Inflammatory macrophage (primary cell): ENCODE measurements at regions not wholly inside any gene's neighbourhood (a gene's known extent, or its start where the extent isn't known, plus 50 kb on each side); places are given as distances from the start of the nearest gene placed in this dataset.
"Not testable (repeated sequence)": the region's sequence is repeated elsewhere in the genome, so short reads cannot be mapped to it uniquely, and the experiment has no call there.

Experiments used
- DNase-seq, 2 donors: peaks; one replicate each; pipeline ENCODE4 v3.0.0-alpha.2; 2020 to 2022

DNA sequence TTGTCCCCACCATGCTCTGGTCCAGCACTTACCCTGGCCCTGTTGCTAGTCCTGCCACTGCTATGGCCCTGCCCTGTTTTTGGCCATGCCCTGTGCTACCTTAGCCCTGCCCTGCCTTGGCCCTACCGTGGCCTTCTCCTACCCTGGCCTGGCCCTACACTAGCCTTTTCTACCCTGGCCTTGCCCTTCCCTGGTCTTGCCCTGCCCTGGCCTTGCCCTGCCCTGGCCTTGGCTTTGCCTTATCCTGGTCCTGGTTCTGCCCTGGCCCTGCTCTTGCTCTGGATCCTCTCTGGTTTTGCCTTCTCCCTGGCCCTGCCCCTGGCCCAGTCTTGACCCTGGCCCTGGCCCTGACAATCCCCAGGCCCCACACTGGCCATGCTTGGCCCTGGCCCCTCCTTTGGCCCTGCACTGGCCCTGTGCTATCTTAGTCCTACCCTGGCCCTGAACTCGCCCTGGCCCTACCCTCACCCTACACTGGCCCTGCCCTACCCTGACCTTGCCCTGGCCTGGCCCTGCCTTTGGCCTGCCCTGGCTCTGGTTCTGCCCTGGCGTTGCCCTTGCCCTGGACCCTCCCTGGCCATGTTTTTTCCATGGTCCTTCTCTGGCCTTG lies 235.0 kb downstream of the GOLGA6L6 start:
- not testable (repeated sequence) for DNase-seq

DNA sequence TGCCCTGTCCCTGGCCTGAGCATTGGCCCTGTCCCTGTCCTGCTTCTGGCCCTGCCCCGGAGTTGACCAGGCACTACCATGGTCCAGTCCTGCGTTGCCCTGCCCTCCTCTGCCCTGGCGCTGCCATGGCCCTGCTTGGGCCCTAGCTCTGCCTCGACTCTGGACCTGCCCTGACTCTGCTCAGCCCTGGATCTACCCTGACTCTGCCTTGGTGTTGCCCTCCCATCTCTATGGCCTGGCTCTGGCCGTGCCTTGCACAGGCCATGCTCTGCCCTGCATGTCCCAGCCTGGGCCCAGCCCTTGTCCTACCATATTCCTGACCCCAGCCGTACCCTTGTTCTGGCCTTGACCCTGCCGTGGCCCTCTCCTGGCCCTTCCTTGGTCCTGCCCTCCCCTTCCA lies 235.7 kb downstream of the GOLGA6L6 start:
- not testable (repeated sequence) for DNase-seq

DNA sequence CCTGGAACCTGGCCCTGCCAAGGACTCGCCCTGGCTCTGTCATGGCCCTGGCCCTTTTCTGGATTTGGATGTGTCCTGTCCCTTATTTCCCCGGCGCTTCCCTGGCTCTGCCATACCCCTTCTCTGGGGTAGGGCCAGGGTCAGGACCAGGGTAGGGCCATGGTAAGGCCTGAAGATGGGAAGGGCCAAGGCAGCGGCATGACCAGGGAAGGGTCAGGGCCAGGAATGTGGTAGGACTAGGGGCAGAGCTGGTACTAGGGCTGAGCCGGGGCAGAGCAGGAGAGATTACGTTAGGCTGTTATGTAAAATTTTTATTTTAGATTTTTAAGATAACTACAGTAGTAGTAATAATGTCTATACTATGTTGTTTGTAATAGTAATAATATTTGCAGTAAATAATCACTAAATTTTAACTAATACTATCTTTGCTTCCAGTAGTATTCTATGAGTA lies 236.6 kb downstream of the GOLGA6L6 start:
- not testable (repeated sequence) for DNase-seq

DNA sequence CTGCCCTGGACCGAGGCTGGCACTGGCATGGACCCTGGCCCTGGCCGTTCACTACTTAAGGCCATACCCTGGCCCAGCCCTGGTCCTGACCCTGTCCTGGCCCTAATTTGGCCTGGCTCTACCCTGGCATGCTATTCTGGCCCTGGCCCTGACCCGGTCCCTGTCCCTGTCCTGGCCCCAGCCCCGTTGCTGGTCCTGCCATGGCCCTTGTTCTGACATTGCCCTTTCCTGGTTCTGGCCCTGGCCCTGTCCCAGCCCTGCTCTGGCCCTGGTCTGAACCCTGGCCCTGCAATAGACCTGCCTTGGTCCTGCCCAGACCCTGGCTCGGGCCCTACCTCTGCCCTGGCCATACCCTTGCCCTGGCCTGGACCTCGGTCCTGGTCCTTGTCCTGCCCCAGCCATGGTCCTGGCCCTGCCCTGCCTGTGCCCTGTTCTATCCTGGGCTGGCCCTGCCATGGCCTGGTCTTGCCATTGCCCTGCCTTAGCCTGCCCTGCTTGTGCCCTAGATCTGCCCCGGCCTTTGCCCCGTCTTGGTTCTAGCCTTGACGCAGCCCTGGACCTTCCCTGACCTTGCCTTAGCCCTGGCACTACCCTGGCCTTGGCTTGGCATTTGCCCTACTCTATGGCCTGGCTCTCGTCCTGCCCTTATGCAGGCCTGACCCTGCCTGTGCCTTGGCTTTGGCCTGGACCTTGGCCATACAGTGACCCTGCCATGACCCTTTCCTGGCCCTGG lies 237.2 kb downstream of the GOLGA6L6 start:
- DNase-seq = not testable (repeated sequence)

DNA sequence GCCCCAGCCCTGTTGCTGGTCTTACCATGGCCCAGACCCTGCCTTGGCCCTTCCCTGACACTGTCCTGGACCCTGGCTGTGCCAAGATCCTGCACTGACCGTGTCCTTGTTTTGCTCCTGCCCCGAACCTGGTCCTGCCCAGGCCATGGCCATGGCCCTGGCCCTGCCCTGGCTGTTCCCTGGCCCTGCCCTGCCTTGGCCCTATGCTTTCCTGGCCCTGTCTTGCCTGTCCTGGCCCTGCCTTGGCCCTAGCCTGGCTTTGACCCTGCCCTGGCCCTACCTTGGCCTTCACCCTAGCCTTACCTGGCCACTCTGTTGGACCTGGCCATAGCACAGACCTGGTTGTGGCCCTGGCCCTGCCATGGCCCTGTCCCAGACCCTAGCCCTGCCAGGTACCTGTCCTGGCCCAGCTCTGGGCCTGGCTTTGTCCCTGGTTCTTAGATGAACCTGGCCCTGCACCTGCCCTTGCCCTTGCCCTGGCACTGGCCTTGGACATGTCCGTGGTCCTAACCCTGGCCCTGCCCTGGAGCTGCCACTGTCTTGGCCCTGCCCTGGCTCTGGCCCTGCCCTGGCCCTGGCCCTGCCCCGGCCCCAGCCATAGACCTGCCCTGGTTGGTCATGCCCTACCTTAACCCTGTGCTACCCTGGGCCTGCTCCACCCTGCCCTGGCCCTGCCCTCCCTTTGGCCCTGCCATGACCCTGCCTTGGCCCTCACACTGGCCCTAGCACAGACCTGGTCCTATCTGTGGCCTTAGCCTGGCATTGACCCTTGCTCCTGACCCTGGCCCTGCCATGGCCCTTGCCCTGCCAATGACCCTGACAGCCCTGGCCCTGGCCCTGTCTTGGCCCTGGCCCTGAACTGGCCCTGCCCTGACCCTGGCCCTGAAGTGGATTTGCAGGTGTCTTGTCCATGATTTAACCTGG lies 238.1 kb downstream of the GOLGA6L6 start:
- not testable (repeated sequence) for DNase-seq

DNA sequence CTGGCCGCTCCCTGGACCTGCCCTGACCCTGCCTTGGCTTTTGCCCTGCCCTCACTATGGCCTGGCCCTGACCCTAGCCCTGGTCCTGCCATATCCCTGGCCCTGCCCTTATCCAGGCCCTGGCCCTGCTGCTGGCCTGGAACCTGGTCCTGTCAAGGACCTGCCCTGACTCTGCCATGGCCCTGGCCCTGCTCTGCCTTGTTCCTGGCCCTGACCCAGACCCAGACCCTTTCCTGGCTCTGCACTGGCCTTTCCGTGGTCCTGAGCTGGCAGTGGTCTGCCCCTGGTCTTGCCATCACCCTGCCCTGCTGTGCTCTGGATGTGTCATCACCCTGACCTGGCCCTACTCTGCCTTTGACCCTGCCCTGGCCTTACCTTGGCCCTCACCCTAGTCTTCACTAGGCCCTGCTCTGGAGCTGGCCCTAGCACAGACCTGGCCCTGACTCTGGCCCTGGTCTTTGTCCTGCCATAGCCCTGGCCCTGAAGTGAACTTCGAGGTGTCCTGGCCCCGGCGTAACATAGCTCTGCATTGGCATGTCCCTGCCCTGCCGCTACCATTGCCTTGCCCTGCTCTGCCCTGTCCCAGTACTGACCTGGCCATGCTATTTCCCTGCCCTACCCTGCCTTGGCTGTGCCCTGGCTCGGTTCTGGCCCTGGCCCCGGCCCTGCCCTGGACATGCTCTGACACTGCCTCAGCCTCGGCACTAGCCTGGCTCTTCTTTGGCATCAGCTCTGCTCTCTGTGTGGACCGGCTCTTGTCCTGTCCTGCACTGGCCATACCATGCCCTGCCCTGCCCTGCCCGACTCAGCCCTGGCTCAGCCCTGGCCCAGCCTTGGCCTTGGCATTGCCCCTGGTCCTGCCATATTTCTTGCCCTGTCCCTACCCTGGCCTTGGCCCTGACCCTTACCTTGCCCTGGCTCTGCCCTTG lies 239.2 kb downstream of the GOLGA6L6 start:
- DNase-seq = not testable (repeated sequence)

DNA sequence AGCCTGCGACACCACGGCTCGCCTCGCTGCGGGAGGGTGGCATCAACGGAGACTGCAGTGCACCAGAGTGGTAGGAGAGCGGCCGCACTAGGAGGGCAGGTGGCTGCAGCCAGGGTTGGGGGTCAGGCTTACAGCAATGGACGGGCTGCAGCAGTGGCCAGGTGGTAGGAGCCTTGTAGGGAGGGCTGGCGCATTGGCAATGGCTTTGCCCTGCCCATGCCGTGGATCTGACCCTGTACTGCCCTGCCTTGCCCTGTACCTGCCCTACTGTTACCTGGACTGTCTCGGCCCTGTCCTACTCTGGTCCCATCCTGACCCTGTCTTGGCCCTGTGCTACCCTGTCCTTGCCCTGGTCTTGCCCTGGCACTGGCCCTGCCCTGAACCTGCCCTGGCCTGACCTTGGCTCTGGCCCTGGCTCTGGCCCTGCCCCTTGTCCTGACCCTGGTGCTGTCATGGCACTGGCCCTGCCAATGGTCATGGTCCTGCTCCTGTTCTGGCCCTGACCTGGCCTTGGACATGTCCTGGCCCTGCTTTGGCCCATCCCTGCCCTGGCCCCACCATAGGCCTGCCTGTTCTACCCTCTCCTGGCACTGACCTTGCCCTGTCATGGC lies 240.0 kb downstream of the GOLGA6L6 start:
- not testable (repeated sequence) for DNase-seq

DNA sequence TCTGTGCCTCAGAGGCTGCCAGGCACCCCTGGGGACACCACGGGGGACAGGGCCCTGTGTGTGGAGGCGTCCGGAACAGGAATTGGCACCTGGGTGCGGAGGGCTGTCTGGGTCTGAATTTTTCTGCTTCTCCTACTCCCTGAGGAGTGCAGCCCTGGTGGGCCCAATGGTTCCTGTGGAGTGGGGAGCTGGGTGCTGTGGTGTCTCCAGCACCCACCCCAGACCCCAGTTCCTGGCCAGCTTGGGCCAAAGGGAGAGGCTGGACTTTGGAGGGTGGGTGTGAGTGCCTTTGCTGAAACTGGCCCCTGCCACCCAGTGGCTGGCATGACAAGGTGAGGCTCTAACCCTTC lies 240.6 kb downstream of the GOLGA6L6 start:
- not testable (repeated sequence) for DNase-seq

DNA sequence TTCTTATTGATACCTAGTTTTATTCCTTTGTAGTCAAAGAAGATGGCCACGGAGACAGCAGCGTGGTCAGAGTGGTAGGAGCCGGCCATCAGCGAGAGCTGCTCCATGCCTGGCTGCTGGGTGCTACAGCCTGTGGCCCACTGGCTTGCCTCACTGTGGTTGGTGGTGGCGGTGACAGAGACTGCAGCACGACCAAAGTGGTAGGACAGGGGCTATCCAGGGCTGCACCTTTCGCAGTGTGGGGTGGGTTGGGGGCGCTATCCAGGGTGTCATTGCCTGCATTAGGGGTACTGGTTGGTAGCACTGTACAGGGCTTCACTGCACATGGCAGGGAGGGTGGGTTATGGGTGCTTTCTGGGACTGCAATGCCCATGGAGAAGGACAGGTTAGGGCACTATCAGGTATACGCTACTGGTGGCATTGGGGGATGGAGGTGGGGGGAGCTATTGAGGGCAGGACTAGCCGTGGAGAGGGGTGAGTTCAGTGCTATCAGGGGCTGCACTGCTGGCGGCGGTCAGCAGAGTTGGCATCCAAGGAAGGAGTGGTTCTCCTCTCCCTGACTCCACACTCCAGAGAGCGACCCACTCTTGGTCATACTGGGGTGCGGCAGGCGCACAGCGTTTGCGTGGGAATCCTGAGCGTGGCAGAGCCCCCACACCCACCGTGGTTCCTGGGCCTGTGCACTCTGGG lies 241.1 kb downstream of the GOLGA6L6 start:
- DNase-seq = not testable (repeated sequence)

DNA sequence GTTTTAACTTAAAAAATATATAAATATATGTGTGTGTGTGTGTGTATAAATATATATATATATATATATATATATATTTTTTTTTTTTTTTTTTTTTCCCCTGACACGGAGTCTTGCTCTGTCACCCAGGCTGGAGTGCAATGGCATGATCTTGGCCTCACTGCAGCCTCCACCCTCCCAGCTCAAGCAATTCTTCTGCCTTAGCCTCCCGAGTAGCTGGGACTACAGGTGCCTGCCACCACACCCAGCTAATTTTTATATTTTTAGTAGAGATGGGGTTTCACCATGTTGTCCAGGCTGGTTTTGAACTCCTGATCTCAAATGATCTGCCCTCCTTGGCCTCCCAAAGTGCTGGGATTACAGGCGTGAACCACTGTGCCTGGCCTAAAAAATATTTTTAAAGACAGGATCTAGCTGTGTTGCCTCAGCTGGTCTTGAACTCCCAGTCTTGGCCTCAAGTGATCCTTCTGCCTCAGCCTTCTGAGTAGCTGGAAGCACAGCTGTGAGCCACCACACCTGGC lies 243.9 kb downstream of the GOLGA6L6 start:
- DNase-seq = not testable (repeated sequence)

DNA sequence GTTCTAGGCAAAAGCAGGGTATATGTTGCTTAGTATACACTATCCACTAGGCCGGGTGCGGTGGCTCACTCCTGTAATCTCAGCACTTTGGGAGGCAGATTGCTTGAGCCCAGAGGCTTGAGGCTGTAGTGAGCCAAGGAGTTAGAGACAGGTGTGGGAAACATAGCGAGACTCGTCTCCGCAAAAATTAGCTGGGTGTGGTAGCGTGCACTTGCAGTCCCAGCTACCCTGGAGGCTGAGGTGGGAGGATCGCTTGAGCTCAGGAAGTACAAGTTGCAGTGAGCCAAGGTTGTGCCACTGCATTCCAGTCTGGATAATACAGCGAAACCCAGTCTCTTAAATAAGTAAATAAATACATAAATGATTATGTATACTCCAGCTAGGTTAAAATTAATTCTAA lies 245.3 kb downstream of the GOLGA6L6 start:
- not testable (repeated sequence) for DNase-seq

DNA sequence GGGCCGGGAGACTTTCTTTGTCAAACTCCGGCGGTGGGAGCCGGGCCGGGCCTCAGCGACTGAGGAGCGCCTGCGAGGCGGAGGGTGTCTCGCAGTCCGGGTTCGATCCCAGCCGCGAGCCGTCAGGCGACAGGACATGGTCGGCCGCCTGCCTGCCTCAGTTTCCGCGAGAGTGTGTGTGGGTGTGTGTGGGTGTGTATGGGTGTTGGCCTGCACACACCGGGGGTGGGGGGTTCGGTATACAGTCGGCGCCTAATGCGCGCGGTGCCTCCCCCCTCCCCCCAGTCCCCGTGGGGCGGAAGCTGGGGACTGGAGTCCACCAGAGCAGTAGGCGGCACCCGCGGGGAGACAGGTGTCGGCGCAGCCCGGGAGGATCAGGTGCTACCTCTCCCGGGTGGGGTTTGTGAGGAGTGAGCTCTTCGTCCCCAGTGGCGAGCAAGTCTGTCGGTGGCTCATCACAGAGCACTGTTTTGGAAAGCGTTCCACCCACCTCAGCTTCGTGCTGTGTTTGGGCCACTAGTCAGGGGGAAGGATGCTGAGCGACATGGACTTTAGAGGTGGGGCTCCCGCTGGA lies 246.3 kb downstream of the GOLGA6L6 start:
- no peak for DNase-seq

DNA sequence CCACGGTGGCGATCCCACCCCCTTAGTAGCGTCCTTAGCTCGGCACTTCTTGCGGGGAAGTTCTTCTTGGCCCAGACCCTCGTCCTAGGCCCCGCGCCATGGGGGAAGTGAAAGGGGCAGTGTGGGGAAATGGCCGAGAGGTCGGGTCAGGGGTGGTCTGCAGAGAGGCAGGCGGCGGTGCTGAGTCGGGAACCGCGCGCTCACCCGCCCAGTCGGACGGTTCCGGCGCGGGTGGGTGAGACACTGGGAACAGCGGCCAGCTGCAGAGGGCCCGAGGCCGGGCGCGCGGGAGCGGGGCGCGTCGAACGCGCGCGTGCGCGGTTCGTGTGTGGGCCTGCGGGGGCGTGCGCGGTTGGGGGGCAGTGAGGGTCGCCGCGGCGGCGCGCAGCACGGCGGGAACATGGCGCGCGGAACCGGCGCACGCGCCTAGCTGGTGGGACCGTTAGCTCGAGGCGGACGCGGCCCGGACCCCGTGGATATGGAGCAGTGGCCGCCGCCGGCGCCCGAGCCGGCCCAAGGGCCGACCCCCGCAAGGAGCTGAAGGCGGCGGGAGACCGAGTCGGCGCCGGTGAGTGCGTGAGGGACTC lies 246.9 kb downstream of the GOLGA6L6 start:
- no peak for DNase-seq

DNA sequence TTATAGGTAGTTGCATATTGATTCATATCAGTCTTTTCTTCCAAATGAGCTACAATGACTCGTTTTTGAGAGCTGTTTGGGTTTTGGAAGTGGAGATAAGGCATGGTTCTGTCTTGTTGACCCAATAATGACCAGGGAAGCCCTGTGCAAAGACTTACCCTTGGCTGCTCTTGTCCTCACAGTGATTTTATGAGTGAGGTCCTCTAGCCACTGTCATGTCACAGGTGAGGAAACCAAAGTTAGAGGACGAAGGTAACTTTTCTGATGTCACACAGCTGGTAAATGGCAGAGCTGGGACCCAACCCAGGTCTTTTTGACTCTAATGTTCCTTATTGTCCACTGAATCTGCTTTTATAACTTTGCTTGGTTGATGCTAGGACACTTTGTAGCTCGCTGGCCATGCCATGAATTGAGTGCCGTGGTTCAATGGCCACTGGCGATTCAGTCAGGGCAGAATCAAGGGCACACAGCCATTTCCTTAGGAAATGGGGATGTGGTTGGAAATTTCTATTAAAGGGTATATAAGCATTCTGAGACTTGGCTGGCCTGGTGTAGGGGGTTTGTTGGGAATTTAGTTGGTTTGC lies 249.1 kb downstream of the GOLGA6L6 start:
- not testable (repeated sequence) for DNase-seq

DNA sequence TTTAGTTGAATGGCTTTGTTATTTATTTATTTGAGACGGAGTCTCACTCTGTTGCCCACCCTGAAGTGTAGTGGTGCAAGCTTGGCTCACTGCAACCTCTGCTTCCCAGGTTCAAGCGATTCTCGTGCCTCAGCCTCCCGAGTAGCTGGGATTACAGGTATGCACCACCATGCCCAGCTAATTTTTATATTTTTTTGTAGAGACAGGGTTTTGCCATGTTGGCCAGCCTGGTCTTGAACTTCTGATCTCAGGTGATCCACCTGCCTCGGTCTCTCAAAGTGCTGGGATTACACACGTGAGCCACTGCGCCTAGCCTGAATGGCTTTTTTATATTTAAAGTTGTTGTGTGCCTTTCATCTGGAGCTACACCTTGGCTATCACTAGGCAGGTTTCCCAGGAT lies 250.0 kb downstream of the GOLGA6L6 start:
- DNase-seq = not testable (repeated sequence)

DNA sequence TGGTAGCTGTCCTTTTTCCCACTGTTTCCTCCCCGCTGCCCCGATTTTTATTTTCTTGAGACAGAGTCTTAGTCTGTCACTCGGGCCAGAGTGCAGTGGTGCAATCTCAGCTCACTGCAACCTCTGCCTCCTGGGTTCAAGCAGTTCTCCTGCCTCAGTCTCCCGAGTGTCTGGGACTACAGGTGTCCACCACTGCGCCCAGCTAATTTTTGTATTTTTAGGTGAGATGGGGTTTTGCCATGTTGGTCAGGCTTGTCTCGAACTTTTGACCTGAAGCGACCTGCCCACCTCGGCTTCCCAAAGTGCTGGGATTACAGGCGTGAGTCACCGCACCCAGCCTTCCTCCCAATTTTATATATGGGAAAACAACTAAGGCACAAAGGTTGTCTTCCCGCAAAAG lies 251.0 kb downstream of the GOLGA6L6 start:
- DNase-seq = not testable (repeated sequence)

DNA sequence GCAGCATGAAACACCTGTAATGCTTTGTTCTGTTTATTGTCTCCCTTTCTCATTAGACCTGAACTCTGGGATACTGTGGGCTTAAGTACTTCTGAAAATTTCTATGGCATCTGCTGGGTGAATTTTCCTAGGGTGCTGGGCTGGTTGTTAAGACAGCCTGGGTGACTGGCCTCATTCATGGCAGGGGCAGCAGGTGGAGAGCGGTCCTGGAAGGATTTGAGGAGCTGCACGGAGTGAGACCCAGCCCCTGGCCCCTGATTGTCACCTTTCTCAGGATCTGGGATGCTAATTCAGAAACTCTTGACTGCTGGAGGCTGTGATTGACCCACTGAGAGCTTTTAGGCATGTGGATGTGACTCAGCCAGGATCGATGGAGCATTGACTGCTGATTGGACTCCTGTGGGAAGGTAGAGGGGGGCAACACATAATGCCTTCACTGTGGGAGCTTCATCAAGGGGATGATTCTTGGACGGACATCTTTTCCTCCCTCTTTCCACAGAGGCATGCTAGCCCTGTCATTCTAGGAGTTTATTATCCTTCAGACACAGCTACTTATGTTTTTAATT lies 252.0 kb downstream of the GOLGA6L6 start:
- not testable (repeated sequence) for DNase-seq

DNA sequence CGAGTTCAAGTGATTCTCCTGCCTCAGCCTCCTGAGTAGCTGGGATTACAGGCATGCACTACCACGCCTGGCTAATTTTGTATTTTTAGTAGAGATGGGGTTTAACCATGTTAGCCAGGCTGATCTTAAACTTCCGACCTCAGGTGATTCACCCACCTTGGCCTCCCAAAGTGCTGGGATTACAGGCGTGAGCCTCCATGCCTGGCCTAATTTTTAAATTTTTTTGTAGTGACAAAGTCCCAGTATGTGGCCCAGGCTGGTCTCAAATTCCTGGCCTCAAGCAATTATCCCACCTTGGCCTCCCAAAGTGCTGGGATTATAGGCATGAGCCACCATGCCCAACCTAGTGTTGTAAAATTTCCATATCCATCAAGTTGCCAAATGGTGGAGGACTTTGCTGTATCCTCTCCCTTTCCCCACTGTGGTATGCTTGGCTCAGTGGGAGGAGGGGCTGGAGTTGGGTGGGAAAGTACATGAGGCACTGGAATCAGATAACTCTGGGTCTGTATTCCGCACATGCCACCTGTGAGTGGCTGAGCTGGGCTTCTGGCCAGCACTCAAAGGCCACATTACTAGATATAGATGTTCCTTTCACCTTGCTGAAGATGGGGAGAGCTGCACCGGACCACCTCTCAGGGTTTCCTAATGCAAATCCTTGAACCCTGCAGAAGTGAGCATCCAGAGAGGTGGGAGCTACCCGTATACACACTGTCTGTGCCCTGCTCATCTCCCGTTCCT lies 252.6 kb downstream of the GOLGA6L6 start:
- DNase-seq = not testable (repeated sequence)
